Trophoblast cell (in vitro differentiated cells and primary cell): ENCODE measurements at regions not wholly inside any gene's neighbourhood (a gene's known extent, or its start where the extent isn't known, plus 50 kb on each side); places are given as distances from the start of the nearest gene placed in this dataset.

Source experiments
- DNase-seq, 2 donors: peaks; one replicate each; pipeline ENCODE4 v3.0.0-alpha.2; 2016
- H2AFZ ChIP-seq: 2 replicates; pipeline ENCODE4 v1.6.1; 2013; ENCODE audit warnings: low read length, moderate library complexity, mild to moderate bottlenecking; ENCODE audit not compliant: insufficient read depth, poor library complexity
- H2AK5ac ChIP-seq: 2 replicates; pipeline ENCODE4 v1.6.1; 2013; ENCODE audit warnings: mild to moderate bottlenecking, low read length
- H2BK120ac ChIP-seq: 2 replicates; pipeline ENCODE4 v1.6.1; 2013; ENCODE audit warnings: low read length, mild to moderate bottlenecking, moderate library complexity; ENCODE audit not compliant: insufficient read depth, poor library complexity
- H2BK12ac ChIP-seq: 2 replicates; pipeline ENCODE4 v1.6.1; 2013; ENCODE audit warnings: mild to moderate bottlenecking, low read length, moderate library complexity
- H2BK5ac ChIP-seq: 2 replicates; pipeline ENCODE4 v1.6.1; 2013; ENCODE audit warnings: low read length, low read depth, moderate library complexity, mild to moderate bottlenecking; ENCODE audit not compliant: poor library complexity
- H3K14ac ChIP-seq: 2 replicates; pipeline ENCODE4 v1.6.1; 2013; ENCODE audit warnings: mild to moderate bottlenecking, low read length
- H3K18ac ChIP-seq: 2 replicates; pipeline ENCODE4 v1.6.1; 2013; ENCODE audit warnings: mild to moderate bottlenecking, low read length
- H3K23ac ChIP-seq: 2 replicates; pipeline ENCODE4 v1.6.1; 2013; ENCODE audit warnings: low read length
- H3K27ac ChIP-seq: 2 replicates; pipeline ENCODE4 v1.5.1; 2013; ENCODE audit warnings: low read depth, mild to moderate bottlenecking, inconsistent platforms, low read length, moderate library complexity
- H3K27me3 ChIP-seq: 2 replicates; pipeline ENCODE4 v1.6.1; 2013; ENCODE audit warnings: inconsistent platforms, mild to moderate bottlenecking, low read length, moderate library complexity; ENCODE audit not compliant: insufficient read depth
- H3K36me3 ChIP-seq, 2 experiments: 1 replicate in 1 of 2; 2 replicates in 1 of 2; pipeline ENCODE4 v1.6.1; 2013; ENCODE audit warnings: low read length in 2 of 2, mild to moderate bottlenecking in 2 of 2, moderate library complexity in 1 of 2; ENCODE audit not compliant: insufficient read depth in 2 of 2, control insufficient read depth in 1 of 2
- H3K4ac ChIP-seq: 2 replicates; pipeline ENCODE4 v1.6.1; 2013; ENCODE audit warnings: low read depth, mild to moderate bottlenecking, low read length, moderate library complexity
- H3K4me1 ChIP-seq, 2 experiments: 1 replicate in 1 of 2; 2 replicates in 1 of 2; pipeline ENCODE4 v1.6.1; 2013; ENCODE audit warnings: low read length in 2 of 2, mild to moderate bottlenecking in 2 of 2, moderate library complexity in 1 of 2; ENCODE audit not compliant: insufficient read depth in 2 of 2, control insufficient read depth in 1 of 2
- H3K4me2 ChIP-seq: 2 replicates; pipeline ENCODE4 v1.6.1; 2013; ENCODE audit warnings: inconsistent platforms, mild to moderate bottlenecking, low read length, moderate library complexity
- H3K4me3 ChIP-seq: 2 replicates; pipeline ENCODE4 v1.5.1; 2013; ENCODE audit warnings: mild to moderate bottlenecking, low read depth, low read length, inconsistent platforms
- H3K79me1 ChIP-seq: one replicate; pipeline ENCODE4 v1.6.1; 2013; ENCODE audit warnings: low read length
- H3K79me2 ChIP-seq: 2 replicates; pipeline ENCODE4 v1.6.1; 2013; ENCODE audit warnings: low read length, mild to moderate bottlenecking; ENCODE audit not compliant: control insufficient read depth, insufficient read depth, poor library complexity
- H3K9ac ChIP-seq: 2 replicates; pipeline ENCODE4 v1.6.1; 2013; ENCODE audit warnings: mild to moderate bottlenecking, low read length
- H3K9me3 ChIP-seq: 2 replicates; pipeline ENCODE4 v1.6.1; 2013; ENCODE audit warnings: low read depth, mild to moderate bottlenecking, control low read depth, inconsistent platforms, low read length; ENCODE audit not compliant: insufficient read depth
- H4K12ac ChIP-seq: 2 replicates; pipeline ENCODE4 v1.6.1; 2013; ENCODE audit warnings: low read depth, mild to moderate bottlenecking, low read length, moderate library complexity
- H4K8ac ChIP-seq: 2 replicates; pipeline ENCODE4 v1.6.1; 2013; ENCODE audit warnings: low read depth, mild to moderate bottlenecking, low read length, moderate library complexity
- H4K91ac ChIP-seq: one replicate; pipeline ENCODE4 v1.6.1; 2013; ENCODE audit warnings: low read depth, mild to moderate bottlenecking, low read length, moderate library complexity
- WGBS: extraction: QIAGEN DNeasy Blood & Tissue Kit; methylation state at CpG from one replicate; pipeline ENCODE4 v1.1.7; 2013; ENCODE audit warnings: missing lambda C conversion rate; ENCODE audit not compliant: insufficient read length, insufficient coverage; ENCODE audit errors: extremely low coverage; 5-methylcytosine and 5-hydroxymethylcytosine counted together

DNA sequence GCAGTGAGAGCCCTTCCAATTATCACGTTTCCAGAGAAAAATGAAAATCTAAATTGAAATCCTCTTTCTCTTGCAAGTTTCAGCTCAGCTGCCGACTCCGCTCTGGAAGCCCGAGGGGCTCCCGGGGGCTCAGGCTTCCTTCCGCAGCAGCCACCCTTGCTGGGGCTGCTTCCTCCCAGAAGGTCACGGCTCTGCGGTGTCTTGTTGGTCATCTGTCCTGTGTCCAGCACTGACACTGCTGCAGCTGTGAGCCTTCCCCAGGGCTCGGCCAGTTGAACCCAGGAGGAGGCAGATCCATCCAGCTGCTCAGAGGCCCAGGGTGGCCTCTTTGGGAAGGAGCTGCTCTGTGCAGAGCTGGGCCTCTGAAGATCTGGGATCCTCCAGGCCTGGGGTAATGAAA, 1337.2 kb downstream of the TBC1D22A start:
- Histone ChIP-seq H3K27me3 (no peaks in the 10 kb centered on the region), H3K4me3 (no peak overlapping the region), H2AFZ (no peak overlapping the region), H4K12ac (no peak overlapping the region), H3K9me3 (no peaks in the 10 kb centered on the region), H3K23ac (no peak overlapping the region), H3K79me1 (no peaks in the 10 kb centered on the region), H3K18ac (no peak overlapping the region), H3K4me2 (no peak overlapping the region), H2AK5ac (no peak overlapping the region), H3K14ac (no peak overlapping the region), H2BK120ac (no peak overlapping the region), H3K9ac (no peak overlapping the region), H2BK5ac (no peak overlapping the region), H3K79me2 (no peaks in the 10 kb centered on the region), H3K4ac (no peak overlapping the region), H3K4me1 (peaks cover 0 to 3% of the 10 kb centered on the region in 2 experiments), H3K36me3 (no peaks in the 10 kb centered on the region), H4K8ac (no peak overlapping the region), H4K91ac (no peak overlapping the region), H3K27ac (no peak overlapping the region), H2BK12ac (no peak overlapping the region)
- no peak for DNase-seq
- WGBS, result no CpG with 5 or more reads among the region's 9 CpGs

- no peak overlapping the region for H4K91ac ChIP-seq
- H3K9me3 ChIP-seq, result no peaks in the 10 kb centered on the region
- H2AFZ ChIP-seq, result no peak overlapping the region
- no peak overlapping the region for H4K12ac ChIP-seq
- no peak overlapping the region for H2AK5ac ChIP-seq
- no peak for DNase-seq
- H4K8ac ChIP-seq, result no peak overlapping the region
- peaks cover 0 to 3% of the 10 kb centered on the region in 2 experiments for H3K4me1 ChIP-seq
- no peaks in the 10 kb centered on the region for H3K79me2 ChIP-seq
- no peak overlapping the region for H3K4me3 ChIP-seq
- no peak overlapping the region for H2BK12ac ChIP-seq
- H3K18ac ChIP-seq, result no peak overlapping the region
- no peak overlapping the region for H3K4ac ChIP-seq
- H3K27me3 ChIP-seq, result no peaks in the 10 kb centered on the region
- H2BK5ac ChIP-seq, result no peak overlapping the region
- WGBS, result no CpG with 5 or more reads among the region's 8 CpGs
- H3K23ac ChIP-seq, result no peak overlapping the region
- no peak overlapping the region for H3K27ac ChIP-seq
- no peak overlapping the region for H3K9ac ChIP-seq
- H2BK120ac ChIP-seq, result no peak overlapping the region
- H3K4me2 ChIP-seq, result no peak overlapping the region
- H3K79me1 ChIP-seq, result no peaks in the 10 kb centered on the region
- no peak overlapping the region for H3K14ac ChIP-seq
- H3K36me3 ChIP-seq, result no peaks in the 10 kb centered on the region
Measured at GRCh38 chr22:48099251-48099650, 1336.8 kb downstream of the TBC1D22A start.

GRCh38 chr22:48098921-48099245, 1336.4 kb downstream of the TBC1D22A start:
- Histone ChIP-seq H3K4me3 (no peak overlapping the region), H3K36me3 (no peaks in the 10 kb centered on the region), H3K79me1 (no peaks in the 10 kb centered on the region), H2AK5ac (no peak overlapping the region), H3K27me3 (no peaks in the 10 kb centered on the region), H2BK5ac (no peak overlapping the region), H4K91ac (no peak overlapping the region), H3K9ac (no peak overlapping the region), H3K4me1 (peaks cover 0 to 3% of the 10 kb centered on the region in 2 experiments), H3K9me3 (no peaks in the 10 kb centered on the region), H4K8ac (no peak overlapping the region), H3K79me2 (no peaks in the 10 kb centered on the region), H3K14ac (no peak overlapping the region), H2AFZ (no peak overlapping the region), H3K23ac (no peak overlapping the region), H2BK120ac (no peak overlapping the region), H3K4me2 (no peak overlapping the region), H3K4ac (no peak overlapping the region), H2BK12ac (no peak overlapping the region), H3K27ac (no peak overlapping the region), H4K12ac (no peak overlapping the region), H3K18ac (no peak overlapping the region)
- no CpG with 5 or more reads among the region's 10 CpGs for WGBS
- DNase-seq, result no peak

DNA sequence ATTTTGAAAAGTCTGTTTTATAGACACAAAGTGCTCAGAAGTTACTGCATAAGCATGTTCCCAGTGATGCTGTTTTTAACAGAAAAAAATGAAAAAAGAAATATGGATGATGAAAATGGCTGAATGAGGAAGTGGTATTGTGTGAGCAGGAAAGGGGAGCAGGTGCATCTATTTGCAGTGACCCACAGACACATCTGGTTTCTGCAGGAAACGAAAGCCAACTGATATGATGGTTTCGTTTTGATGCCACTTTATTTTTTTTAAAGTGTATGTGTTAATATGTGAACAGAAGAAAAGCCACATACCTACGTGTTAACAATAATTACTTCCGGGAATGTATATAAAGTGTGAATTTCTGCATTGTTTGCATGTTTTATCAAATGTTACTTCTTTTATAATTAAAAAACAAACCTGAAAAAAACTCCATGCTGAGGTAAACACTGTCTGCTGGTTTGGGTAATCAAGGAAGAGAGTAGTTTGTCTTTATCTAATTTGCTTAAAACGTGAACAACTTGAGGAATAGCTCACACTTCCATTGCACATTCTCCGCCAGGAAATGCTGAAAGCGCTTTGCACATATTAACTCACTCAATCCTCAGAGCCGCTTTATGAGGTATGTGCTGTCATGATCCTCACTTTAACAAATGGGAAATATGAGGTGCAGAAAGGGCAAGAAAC, 1335.9 kb downstream of the TBC1D22A start:
- no peak overlapping the region for H2BK120ac ChIP-seq
- no peak overlapping the region for H3K27ac ChIP-seq
- H4K91ac ChIP-seq, result no peak overlapping the region
- H3K9me3 ChIP-seq, result no peaks in the 10 kb centered on the region
- H3K36me3 ChIP-seq, result no peaks in the 10 kb centered on the region
- no peaks in the 10 kb centered on the region for H3K79me2 ChIP-seq
- peaks cover 0 to 3% of the 10 kb centered on the region in 2 experiments for H3K4me1 ChIP-seq
- H2BK12ac ChIP-seq, result no peak overlapping the region
- H3K18ac ChIP-seq, result no peak overlapping the region
- no peak overlapping the region for H3K23ac ChIP-seq
- H3K4me3 ChIP-seq, result no peak overlapping the region
- H2BK5ac ChIP-seq, result no peak overlapping the region
- H2AFZ ChIP-seq, result no peak overlapping the region
- H4K8ac ChIP-seq, result no peak overlapping the region
- no peak overlapping the region for H3K4ac ChIP-seq
- DNase-seq, result no peak
- WGBS, result no CpG with 5 or more reads among the region's 8 CpGs
- H3K27me3 ChIP-seq, result no peaks in the 10 kb centered on the region
- H3K4me2 ChIP-seq, result no peak overlapping the region
- H3K9ac ChIP-seq, result no peak overlapping the region
- no peak overlapping the region for H2AK5ac ChIP-seq
- H3K14ac ChIP-seq, result no peak overlapping the region
- H3K79me1 ChIP-seq, result no peaks in the 10 kb centered on the region
- no peak overlapping the region for H4K12ac ChIP-seq
